ENCODE measurements at regions not wholly inside any gene's neighbourhood (a gene's known extent, or its start where the extent isn't known, plus 50 kb on each side); places are given as distances from the start of the nearest gene placed in this dataset.

DNA sequence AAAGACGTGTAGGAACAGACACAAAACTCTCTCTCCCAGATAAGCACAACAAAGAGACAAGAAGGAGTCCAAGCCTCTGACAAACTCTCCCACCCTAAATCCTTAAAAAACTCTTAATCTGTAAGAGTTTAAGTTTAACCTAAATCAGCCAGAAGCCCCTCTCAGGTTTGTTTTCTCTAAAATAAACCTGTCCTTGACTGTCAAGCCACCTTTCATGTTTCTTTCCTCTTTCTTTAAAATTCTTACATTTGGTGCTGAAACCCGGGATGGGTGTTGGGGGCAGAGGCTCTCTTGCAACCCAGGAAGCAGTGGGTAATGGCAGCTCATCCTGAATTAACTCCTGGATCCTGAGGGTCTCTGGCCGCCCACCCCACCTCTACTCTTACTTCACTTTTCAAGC lies 107.8 kb upstream of the TENT5D start:
- no peak for DNase-seq (ENCODE audit: low spot score)

- DNase-seq (ENCODE audit: low spot score), result no peak
Measured at GRCh38 chrX:80316526-80316925, 103.7 kb upstream of the TENT5D start.

GRCh38 chrX:80317646-80318045 lies 102.6 kb upstream of the TENT5D start:
- DNase-seq (ENCODE audit: low spot score), result no peak

- no peak for DNase-seq (ENCODE audit: low spot score)
Measured at GRCh38 chrX:80331285-80331684, 89.0 kb upstream of the TENT5D start.

GRCh38 chrX:80334583-80334982 lies 85.7 kb upstream of the TENT5D start:
- DNase-seq (ENCODE audit: low spot score), result no peak

DNA sequence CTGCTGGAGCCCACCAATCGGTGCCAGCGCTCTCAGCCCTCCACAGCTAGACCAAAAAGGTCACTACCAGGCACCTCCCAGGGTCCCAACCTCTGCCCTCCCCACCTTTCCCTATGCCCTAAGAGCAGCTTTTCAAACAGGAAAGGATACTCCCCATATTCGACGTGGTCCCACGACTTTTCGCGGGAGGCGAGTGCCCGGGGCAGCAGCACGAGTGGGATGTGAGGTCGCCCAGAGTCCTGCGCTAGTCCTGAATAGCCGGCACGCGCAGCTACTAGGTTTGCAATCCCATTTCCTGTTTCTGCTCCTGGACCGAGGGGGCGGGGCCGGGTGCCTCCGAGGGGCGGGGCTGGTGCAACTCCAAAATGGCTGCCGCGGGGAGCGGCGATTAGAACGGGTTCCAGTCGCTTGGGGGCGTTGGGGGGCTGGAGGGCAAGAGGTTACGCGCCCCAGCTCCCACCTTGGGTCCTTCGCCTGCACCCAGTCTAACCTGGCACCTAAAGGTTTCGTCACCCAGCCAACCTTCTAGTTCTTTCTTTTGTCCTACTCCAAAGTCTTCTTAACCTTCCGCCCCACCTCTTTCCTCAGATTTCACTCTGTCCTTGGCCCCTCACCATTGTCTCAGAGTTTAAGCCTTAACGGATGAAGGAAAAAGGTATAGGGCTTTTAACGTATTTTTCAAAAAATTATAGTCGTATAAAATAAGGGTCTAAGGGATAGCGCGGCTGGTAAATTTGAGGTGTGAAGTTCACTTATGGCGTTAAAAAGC lies 85.0 kb upstream of the TENT5D start:
- no peak for DNase-seq (ENCODE audit: low spot score)

DNA sequence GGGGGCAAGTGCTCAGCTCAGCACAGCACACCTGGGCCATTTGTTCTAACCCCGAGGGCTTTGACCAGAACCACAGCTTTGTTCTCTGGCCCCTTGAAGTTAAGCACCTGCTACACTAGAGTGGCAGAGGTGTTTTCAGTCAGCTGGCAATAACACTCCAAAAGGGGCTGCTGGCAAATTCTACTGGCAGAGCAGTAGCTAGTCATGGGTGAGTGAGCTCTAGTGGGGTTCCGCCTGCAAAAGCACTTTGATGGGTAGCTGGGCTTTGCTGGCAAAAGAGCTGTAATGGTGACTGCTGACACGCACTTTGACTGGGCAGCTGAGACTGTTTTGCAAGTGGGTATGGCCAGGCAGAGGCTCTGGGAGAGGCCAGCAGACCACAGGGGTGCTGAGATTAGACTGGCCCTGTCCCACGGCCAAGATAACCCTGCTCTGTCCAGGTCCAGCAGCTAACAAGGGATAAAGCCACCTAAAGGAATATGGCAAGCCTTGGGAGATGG lies 65.2 kb upstream of the TENT5D start:
- DNase-seq (ENCODE audit: low spot score), result no peak
